SK-MEL-5 (cell line): ENCODE measurements at regions not wholly inside any gene's neighbourhood (a gene's known extent, or its start where the extent isn't known, plus 50 kb on each side); places are given as distances from the start of the nearest gene placed in this dataset.

Experiments
- DNase-seq: peaks from one replicate; pipeline ENCODE4 v3.0.0-alpha.2; 2016; ENCODE audit warnings: low read depth, low spot score
- in situ Hi-C: cut with HindIII; loops from 2 replicates; pipeline ENCODE4 v1.10.0; 2016; ENCODE audit warnings: low sequenced_read_pairs, high pct_unique_total_duplicates, low pct_unique_long_range_greater_than_20kb

- DNase-seq: peak; percentile 76
- in situ Hi-C loops: no loop called here
Measured at GRCh38 chr5:66498791-66499207, 97.4 kb upstream of the MAST4 start.

GRCh38 chr5:66503203-66503789, 92.9 kb upstream of the MAST4 start:
- no peak for DNase-seq
- in situ Hi-C loops: no loop called here

GRCh38 chr5:66507106-66507505, 89.1 kb upstream of the MAST4 start:
- in situ Hi-C loops: no loop called here
- no peak for DNase-seq

GRCh38 chr5:66511491-66511890, 84.7 kb upstream of the MAST4 start:
- no peak for DNase-seq
- in situ Hi-C loops: no loop called here

GRCh38 chr5:66513130-66513529, 83.1 kb upstream of the MAST4 start:
- no peak for DNase-seq
- in situ Hi-C loops: no loop called here

GRCh38 chr5:66515209-66515608, 81.0 kb upstream of the MAST4 start:
- DNase-seq: no peak
- in situ Hi-C loops: no loop called here

- in situ Hi-C loops: no loop called here
- DNase-seq: no peak
Measured at GRCh38 chr5:66516550-66516949, 79.6 kb upstream of the MAST4 start.

- in situ Hi-C loops: no loop called here
- no peak for DNase-seq
Measured at GRCh38 chr5:66517351-66517750, 78.8 kb upstream of the MAST4 start.

GRCh38 chr5:66518052-66518451, 78.1 kb upstream of the MAST4 start:
- in situ Hi-C loops: no loop called here
- no peak for DNase-seq

- in situ Hi-C loops: no loop called here
- DNase-seq: no peak
Measured at GRCh38 chr5:66518753-66519152, 77.4 kb upstream of the MAST4 start.

- no peak for DNase-seq
- in situ Hi-C loops: no loop called here
Measured at GRCh38 chr5:66519626-66520025, 76.6 kb upstream of the MAST4 start.

GRCh38 chr5:66520854-66521253, 75.3 kb upstream of the MAST4 start:
- in situ Hi-C loops: no loop called here
- no peak for DNase-seq

- in situ Hi-C loops: no loop called here
- DNase-seq: no peak
Measured at GRCh38 chr5:66527478-66528035, 68.6 kb upstream of the MAST4 start.

- in situ Hi-C loops: no loop called here
- DNase-seq: no peak
Measured at GRCh38 chr5:66529182-66529581, 67.0 kb upstream of the MAST4 start.

- in situ Hi-C loops: no loop called here
- no peak for DNase-seq
Measured at GRCh38 chr5:66529704-66530103, 66.5 kb upstream of the MAST4 start.

GRCh38 chr5:66538126-66538525, 58.1 kb upstream of the MAST4 start:
- no peak for DNase-seq
- in situ Hi-C loops: no loop called here

GRCh38 chr5:66538531-66538930, 57.7 kb upstream of the MAST4 start:
- in situ Hi-C loops: no loop called here
- no peak for DNase-seq

GRCh38 chr5:66540078-66540477, 56.1 kb upstream of the MAST4 start:
- in situ Hi-C loops: no loop called here
- no peak for DNase-seq

GRCh38 chr5:66542711-66543110, 53.5 kb upstream of the MAST4 start:
- in situ Hi-C loops: no loop called here
- no peak for DNase-seq
